CD14-positive monocyte (primary cell): ENCODE measurements at regions not wholly inside any gene's neighbourhood (a gene's known extent, or its start where the extent isn't known, plus 50 kb on each side); places are given as distances from the start of the nearest gene placed in this dataset.

ENCODE experiments used
- DNase-seq, 3 donors: peaks; one replicate each; pipeline ENCODE4 v3.0.0-alpha.2; 2011 to 2022
- H2AFZ ChIP-seq: 2 replicates; pipeline ENCODE4 v1.6.0; 2012; ENCODE audit warnings: mild to moderate bottlenecking, low read depth, low read length, inconsistent platforms; ENCODE audit not compliant: insufficient read depth, poor library complexity, severe bottlenecking
- H3K27ac ChIP-seq, 2 donors: 1 replicate in 1 of 2; 2 replicates in 1 of 2; pipeline ENCODE4 v1.5.1; 2012 to 2013; ENCODE audit warnings: low read length in 2 of 2, control low read depth in 1 of 2, inconsistent platforms in 1 of 2, low read depth in 1 of 2, mild to moderate bottlenecking in 1 of 2
- H3K27me3 ChIP-seq, 2 donors: one replicate each; pipeline versions ENCODE4 v1.6.0 to v1.6.1; 2011 to 2013; ENCODE audit warnings: low read length in 2 of 2; ENCODE audit not compliant: control insufficient read depth in 2 of 2, insufficient read depth in 2 of 2
- H3K36me3 ChIP-seq, 2 donors: replicated peaks in 1 of 2; 1 replicate in 1 of 2; 2 replicates in 1 of 2; pipeline versions ENCODE4 v1.5.1 to v1.6.1; 2012 to 2013; ENCODE audit warnings: low read length in 2 of 2, control low read depth in 1 of 2, inconsistent platforms in 1 of 2, mild to moderate bottlenecking in 1 of 2; ENCODE audit not compliant: insufficient read depth in 2 of 2, control insufficient read depth in 1 of 2
- H3K4me1 ChIP-seq, 2 donors: 1 replicate in 1 of 2; 2 replicates in 1 of 2; pipeline versions ENCODE4 v1.5.1 to v1.6.1; 2012 to 2013; ENCODE audit warnings: low read length in 2 of 2, control low read depth in 1 of 2, inconsistent platforms in 1 of 2, mild to moderate bottlenecking in 1 of 2, moderate library complexity in 1 of 2; ENCODE audit not compliant: insufficient read depth in 2 of 2, control insufficient read depth in 1 of 2
- H3K4me2 ChIP-seq: replicated peaks from 2 replicates; pipeline ENCODE3; 2012; ENCODE audit warnings: low read length, moderate library complexity, mild to moderate bottlenecking; ENCODE audit not compliant: poor library complexity, severe bottlenecking; ENCODE audit errors: extremely low read depth
- H3K4me3 ChIP-seq, 3 experiments: fragments of 200-600 bp in 1 of 3; sonication (generic) in 1 of 3; replicated peaks in 1 of 3; 1 replicate in 2 of 3; 2 replicates in 1 of 3; pipeline ENCODE4 v1.5.1; 2011 to 2013; ENCODE audit warnings: low read length in 3 of 3, mild to moderate bottlenecking in 3 of 3, control low read depth in 2 of 3, low read depth in 2 of 3, inconsistent platforms in 1 of 3, moderate library complexity in 1 of 3
- H3K79me2 ChIP-seq: 2 replicates; pipeline ENCODE4 v1.6.0; 2012; ENCODE audit warnings: mild to moderate bottlenecking, control low read depth, inconsistent platforms, low read length, moderate library complexity; ENCODE audit not compliant: insufficient read depth
- H3K9ac ChIP-seq: 2 replicates; pipeline ENCODE4 v1.6.0; 2017; ENCODE audit warnings: low read length, mild to moderate bottlenecking; ENCODE audit not compliant: insufficient read depth, poor library complexity, severe bottlenecking
- H3K9me3 ChIP-seq, 2 donors: replicated peaks in 1 of 2; 1 replicate in 1 of 2; 2 replicates in 1 of 2; pipeline versions ENCODE4 v1.5.1 to v1.6.1; 2012 to 2013; ENCODE audit warnings: low read length in 2 of 2, control low read depth in 1 of 2; ENCODE audit not compliant: control insufficient read depth in 1 of 2, insufficient read depth in 1 of 2
- H4K20me1 ChIP-seq: 2 replicates; pipeline ENCODE4 v1.6.0; 2012; ENCODE audit warnings: mild to moderate bottlenecking, low read length, control low read depth, moderate library complexity; ENCODE audit not compliant: insufficient read depth
- H3K27ac Mint-ChIP-seq, 7 donors: one replicate each; pipeline ENCODE4 v1.8.0; 2020; ENCODE audit warnings: mild to moderate bottlenecking in 7 of 7, mixed read lengths in 7 of 7, moderate library complexity in 6 of 7, inconsistent platforms in 2 of 7
- H3K27me3 Mint-ChIP-seq, 3 donors: one replicate each; pipeline ENCODE4 v1.8.0; 2021 to 2022; ENCODE audit warnings: low read depth in 3 of 3, mild to moderate bottlenecking in 3 of 3, mixed read lengths in 3 of 3, moderate library complexity in 3 of 3, inconsistent platforms in 1 of 3
- H3K36me3 Mint-ChIP-seq, 2 donors: one replicate each; pipeline ENCODE4 v1.8.0; 2020; ENCODE audit warnings: mixed read lengths in 2 of 2, inconsistent platforms in 1 of 2, mild to moderate bottlenecking in 1 of 2
- H3K4me1 Mint-ChIP-seq: one replicate; pipeline ENCODE4 v1.8.0; 2020; ENCODE audit warnings: mild to moderate bottlenecking, mixed read lengths
- H3K4me3 Mint-ChIP-seq, 2 donors: one replicate each; pipeline ENCODE4 v1.8.0; 2020; ENCODE audit warnings: mild to moderate bottlenecking in 2 of 2, mixed read lengths in 2 of 2, moderate library complexity in 1 of 2
- H3K9me3 Mint-ChIP-seq, 7 donors: one replicate each; pipeline ENCODE4 v1.8.0; 2020 to 2022; ENCODE audit warnings: mixed read lengths in 7 of 7, mild to moderate bottlenecking in 6 of 7, moderate library complexity in 6 of 7, inconsistent platforms in 2 of 7
- WGBS: methylation state at CpG from one replicate; pipeline ENCODE4 v1.1.5; 2013; ENCODE audit warnings: missing lambda C conversion rate; ENCODE audit not compliant: insufficient coverage; 5-methylcytosine and 5-hydroxymethylcytosine counted together
- intact Hi-C, 2 donors: fragments of 100-400 bp; cut with micrococcal nuclease; formaldehyde crosslinking; loops; one replicate each; pipeline versions ENCODE4 v1.15.0 to v1.15.1; 2023
- TF ChIP-seq, protein P1 (sequence below): fragments of 200-600 bp; IDR thresholded peaks from one replicate; pipeline ENCODE4 v1.8.0; 2022; ENCODE audit warnings: antibody characterized with exemption, mild to moderate bottlenecking

- peaks cover 96% of the 10 kb centered on the region for H3K4me1 Mint-ChIP-seq
- H3K9ac ChIP-seq: peak overlapping the region; percentile 55
- peak overlapping the region; percentile 63 to 80 for H3K4me3 Mint-ChIP-seq
Observed at GRCh38 chr9:127561491-127562278, 50.4 kb upstream of the STXBP1 start.

More at GRCh38 chr9:127561491-127562278, 50.4 kb upstream of the STXBP1 start:
- peak; percentile 97 to 99 (median 98) for DNase-seq
- WGBS: 24% methylated on average over 9 of the region's 17 CpGs
- H3K79me2 ChIP-seq: peaks cover 90% of the 10 kb centered on the region
- Mint-ChIP-seq H3K27ac (peak overlapping the region; percentile 95 to 100 (median 98)), H3K27me3 (peaks cover 0 to 3% (median 3%) of the 10 kb centered on the region in 3 donors), H3K36me3 (peaks cover 57 to 71% of the 10 kb centered on the region in 2 donors), H3K9me3 (no peaks in the 10 kb centered on the region)
- H3K4me3 ChIP-seq: peak overlapping the region in 1 of 3 experiments; percentile 62
- H3K4me2 ChIP-seq: peak overlapping the region; percentile 60
- H3K27me3 ChIP-seq: no peaks in the 10 kb centered on the region
- TF ChIP-seq, protein P1, sequence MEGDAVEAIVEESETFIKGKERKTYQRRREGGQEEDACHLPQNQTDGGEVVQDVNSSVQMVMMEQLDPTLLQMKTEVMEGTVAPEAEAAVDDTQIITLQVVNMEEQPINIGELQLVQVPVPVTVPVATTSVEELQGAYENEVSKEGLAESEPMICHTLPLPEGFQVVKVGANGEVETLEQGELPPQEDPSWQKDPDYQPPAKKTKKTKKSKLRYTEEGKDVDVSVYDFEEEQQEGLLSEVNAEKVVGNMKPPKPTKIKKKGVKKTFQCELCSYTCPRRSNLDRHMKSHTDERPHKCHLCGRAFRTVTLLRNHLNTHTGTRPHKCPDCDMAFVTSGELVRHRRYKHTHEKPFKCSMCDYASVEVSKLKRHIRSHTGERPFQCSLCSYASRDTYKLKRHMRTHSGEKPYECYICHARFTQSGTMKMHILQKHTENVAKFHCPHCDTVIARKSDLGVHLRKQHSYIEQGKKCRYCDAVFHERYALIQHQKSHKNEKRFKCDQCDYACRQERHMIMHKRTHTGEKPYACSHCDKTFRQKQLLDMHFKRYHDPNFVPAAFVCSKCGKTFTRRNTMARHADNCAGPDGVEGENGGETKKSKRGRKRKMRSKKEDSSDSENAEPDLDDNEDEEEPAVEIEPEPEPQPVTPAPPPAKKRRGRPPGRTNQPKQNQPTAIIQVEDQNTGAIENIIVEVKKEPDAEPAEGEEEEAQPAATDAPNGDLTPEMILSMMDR: no peak
- peaks cover 93 to 98% of the 10 kb centered on the region in 2 donors for H3K4me1 ChIP-seq
- peaks cover 80% of the 10 kb centered on the region for H4K20me1 ChIP-seq
- intact Hi-C loops: loop anchor here (5.0 kb wide), 2 partner anchors 39 to 356 kb away; partner anchors contain the start of gene ST6GALNAC4 (in 1 of the 2)
- H3K27ac ChIP-seq: peak overlapping the region; percentile 75 to 94
- H3K9me3 ChIP-seq: no peaks in the 10 kb centered on the region
- peaks cover 9 to 27% of the 10 kb centered on the region in 2 donors for H3K36me3 ChIP-seq
- H2AFZ ChIP-seq: no peak overlapping the region
